GM03348 (cell line): ENCODE measurements at regions not wholly inside any gene's neighbourhood (a gene's known extent, or its start where the extent isn't known, plus 50 kb on each side); places are given as distances from the start of the nearest gene placed in this dataset.

Source experiments
- DNase-seq: peaks from one replicate; pipeline ENCODE4 v3.0.0; 2012; ENCODE audit warnings: low spot score

GRCh38 chr12:125678589-125678993 is 613.4 kb downstream of the AACS start:
- DNase-seq, result no peak

- DNase-seq, result no peak
Measured at GRCh38 chr12:125683748-125684381, 618.6 kb downstream of the AACS start.

- no peak for DNase-seq
Measured at GRCh38 chr12:125684968-125685790, 619.9 kb downstream of the AACS start.

DNA sequence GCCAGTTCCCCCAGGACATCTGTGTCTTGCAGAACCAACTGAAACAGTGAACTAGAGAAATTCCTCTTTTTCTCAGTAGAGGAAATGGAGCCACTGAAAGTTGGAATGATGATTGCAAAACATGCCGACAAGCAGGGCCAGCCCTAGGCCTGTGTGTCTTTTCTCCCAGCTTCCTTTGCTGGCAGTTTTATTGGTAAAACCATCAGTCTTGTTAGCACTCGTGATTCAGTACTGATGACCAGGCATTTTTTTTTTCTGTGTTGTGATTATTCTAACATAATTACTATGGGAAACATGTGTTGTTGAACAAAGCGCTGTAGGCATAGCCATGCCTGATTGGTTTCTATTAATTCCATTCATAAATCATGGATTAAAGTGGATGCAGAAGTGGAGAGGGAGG is 620.7 kb downstream of the AACS start:
- DNase-seq, result no peak

- no peak for DNase-seq
Measured at GRCh38 chr12:125687403-125687802, 622.2 kb downstream of the AACS start.

GRCh38 chr12:125687820-125688219 is 622.6 kb downstream of the AACS start:
- DNase-seq, result no peak

- no peak for DNase-seq
Measured at GRCh38 chr12:125688223-125688622, 623.0 kb downstream of the AACS start.

DNA sequence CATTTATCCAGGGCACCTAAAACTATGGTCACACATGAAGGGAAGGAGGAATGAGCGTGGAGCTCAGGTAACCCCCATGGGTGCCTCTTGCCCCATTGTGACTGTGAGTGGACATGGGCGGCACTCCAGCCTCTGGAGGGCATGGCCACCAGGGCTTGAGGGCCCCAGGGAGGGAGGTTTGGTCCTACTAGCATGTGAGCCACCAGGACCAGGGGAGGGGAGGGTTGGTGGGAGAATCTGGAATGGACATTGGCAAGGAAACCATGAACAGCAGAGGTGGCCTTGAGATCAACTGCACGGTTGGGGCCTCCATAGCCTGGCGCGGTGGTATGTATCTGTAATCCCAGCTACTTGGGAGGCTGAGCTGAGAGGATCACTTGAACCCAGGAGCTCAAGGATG is 623.6 kb downstream of the AACS start:
- DNase-seq, result no peak

DNA sequence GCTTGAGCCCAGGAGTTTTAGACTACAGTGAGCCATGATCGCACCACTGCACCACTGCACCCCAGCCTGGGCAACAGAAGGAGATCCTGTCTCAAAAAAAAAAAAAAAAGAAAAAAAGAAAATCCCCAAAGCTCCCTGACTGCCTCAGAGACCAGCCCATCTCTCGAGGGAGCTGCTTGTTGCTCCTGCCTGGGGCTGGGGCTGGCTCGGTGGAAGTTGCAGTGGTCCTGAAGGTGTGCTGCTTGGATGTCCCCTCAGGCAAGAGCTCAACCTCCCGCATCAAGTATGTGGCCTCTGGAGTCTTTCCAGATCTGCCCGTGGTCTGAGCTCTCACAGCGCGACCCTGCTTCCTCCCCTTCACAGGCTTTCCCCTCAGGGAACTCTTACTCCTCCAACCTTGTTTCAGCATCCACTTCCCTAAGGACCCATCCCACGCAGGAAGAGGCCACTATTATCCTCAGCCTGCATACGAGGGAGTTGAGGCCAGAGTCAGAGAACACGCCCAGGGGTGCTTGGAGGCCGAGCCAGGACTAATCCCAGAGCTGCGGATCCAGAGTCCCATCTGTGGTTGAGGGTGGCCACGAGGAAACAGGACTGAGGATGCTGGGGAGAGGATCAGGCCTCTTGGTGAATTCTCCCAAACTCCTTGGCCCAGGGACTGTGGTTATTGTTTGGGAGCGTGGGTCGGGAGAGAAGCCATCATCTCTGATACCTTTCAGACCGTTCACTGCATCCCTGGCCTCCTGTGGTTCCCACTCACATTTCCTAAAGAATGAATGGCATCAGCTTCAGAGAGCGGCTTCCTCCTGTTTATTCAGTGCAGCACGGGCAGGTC is 624.6 kb downstream of the AACS start:
- DNase-seq, result no peak

- no peak for DNase-seq
Measured at GRCh38 chr12:125690841-125691240, 625.6 kb downstream of the AACS start.

- DNase-seq, result no peak
Measured at GRCh38 chr12:125696054-125696453, 630.8 kb downstream of the AACS start.

DNA sequence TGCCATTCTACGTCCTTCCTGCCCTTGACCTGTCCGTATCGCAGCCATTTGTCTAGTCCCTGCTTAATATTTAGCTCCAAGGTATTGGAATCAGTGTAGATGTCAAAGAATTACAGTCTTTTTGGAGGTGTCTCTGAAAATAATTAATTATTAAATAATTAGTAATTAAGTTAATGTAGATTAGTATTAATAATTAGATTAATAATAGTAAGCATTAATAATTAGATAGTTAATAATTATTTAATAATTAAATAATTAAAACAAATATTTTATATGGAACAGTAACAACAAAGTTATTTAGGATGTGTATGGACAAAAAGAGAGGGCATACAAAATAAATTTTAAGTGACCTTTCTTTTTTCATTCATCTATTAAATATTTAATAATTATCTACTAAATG is 639.6 kb downstream of the AACS start:
- DNase-seq, result no peak

DNA sequence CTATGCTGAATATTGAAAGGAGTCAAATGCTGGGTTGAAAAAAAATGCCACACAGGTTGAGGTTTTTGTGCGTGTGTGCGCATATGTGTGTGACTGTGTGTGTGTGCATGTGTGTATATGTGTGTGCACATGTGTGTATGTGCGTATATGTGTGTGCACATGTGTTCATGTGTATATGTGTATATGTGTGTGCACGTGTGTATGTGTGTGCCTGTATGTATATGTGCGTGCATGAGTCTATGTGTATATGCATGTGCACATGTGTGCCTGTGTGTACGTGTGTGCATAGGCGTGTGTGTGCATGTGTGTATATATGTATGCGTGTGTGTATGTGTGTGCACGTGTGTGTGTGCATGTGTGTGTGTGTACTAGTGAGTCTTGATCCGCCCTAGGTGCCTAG is 655.7 kb downstream of the AACS start:
- DNase-seq, result no peak

- no peak for DNase-seq
Measured at GRCh38 chr12:125734137-125734536, 668.9 kb downstream of the AACS start.

DNA sequence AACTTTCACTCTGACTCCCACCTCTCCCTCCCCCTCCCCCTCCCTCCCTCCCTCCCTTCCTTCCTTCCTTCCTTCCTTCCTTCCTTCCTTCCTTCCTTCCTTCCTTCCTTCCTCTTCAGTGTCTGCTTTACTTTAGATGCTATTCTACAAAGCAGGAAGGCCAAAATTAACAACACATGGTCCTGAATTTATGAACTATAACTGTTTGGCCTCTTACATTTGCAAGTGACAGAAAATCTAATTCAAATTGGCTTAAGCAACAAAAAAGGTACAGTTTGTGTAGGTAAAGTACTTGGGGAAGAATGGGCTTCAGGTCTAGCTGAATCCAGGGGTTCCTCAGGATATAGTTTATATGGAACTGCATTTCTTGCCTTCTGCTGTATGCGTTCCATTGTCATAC is 673.0 kb downstream of the AACS start:
- DNase-seq, result no peak

GRCh38 chr12:125742413-125742812 is 677.2 kb downstream of the AACS start:
- no peak for DNase-seq

DNA sequence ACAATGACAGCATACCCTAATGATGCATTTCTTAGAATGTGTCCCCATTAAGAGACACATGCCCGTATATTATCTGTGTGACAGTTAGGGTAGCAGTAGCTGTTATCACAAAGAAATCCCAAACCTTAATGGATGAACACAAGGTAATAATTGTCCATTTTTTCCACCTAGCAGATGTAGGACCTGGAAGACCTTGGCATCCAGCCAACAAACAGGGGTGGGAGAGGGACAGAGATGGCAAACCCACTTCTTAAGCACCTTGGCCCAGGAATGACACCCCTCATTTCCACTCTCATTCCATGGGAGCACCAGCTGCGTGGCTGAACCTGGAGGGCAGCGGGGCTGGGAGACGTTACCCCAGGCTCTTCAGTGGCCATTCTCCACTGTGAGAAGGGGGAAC is 679.0 kb downstream of the AACS start:
- DNase-seq, result no peak

DNA sequence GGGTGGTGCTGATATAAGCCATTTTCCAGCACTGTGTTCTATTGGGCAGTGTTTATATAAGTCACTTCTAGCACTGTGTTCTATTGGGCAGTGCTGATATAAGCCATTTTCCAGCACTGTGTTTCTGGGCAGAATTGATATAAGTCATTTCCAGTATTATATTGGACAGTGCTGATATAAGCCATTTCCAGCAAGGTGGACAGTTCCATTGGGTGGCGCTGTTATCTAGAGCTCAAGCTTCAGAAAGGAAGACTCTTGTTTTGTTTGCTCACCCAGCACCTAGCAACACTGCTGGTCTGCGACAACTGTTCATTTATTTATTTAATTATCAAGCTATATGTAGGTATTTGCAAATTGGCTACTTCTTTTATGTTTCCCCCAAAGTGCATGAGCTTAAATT is 690.3 kb downstream of the AACS start:
- DNase-seq, result no peak

GRCh38 chr12:125766091-125766490 is 700.9 kb downstream of the AACS start:
- DNase-seq, result no peak

DNA sequence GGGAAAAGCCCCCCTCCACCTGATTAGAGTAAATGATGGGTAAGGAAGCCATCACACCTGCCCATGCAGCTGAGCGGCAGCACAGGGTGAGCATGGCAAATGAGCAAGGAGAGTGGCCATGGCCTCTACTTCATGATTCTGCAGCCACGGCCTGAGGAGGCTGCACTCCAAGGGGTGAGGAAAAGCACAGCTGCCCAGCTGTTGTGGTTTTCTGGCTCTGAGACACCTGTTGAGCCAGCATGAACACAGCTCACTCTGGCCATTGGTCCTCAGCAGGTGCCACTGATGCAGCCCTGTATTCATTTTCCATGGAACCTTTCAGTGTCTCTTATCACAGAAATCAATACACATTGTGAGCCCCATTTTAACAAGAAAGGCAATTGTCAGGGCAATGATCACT is 707.2 kb downstream of the AACS start:
- DNase-seq, result no peak

- no peak for DNase-seq
Measured at GRCh38 chr12:125773033-125773640, 707.9 kb downstream of the AACS start.

- no peak for DNase-seq
Measured at GRCh38 chr12:125775507-125775906, 710.3 kb downstream of the AACS start.
